Stimulated activated CD4-positive, alpha-beta T cell treated with anti-CD3 and anti-CD28 coated beads, TNF-alpha, amount 100 ng/mL, for 1 hour (primary cell): ENCODE measurements at regions not wholly inside any gene's neighbourhood (a gene's known extent, or its start where the extent isn't known, plus 50 kb on each side); places are given as distances from the start of the nearest gene placed in this dataset.

ENCODE experiments used
- DNase-seq, 3 donors: peaks; one replicate each; pipeline ENCODE4 v3.0.0-alpha.2; 2020; ENCODE audit warnings: low read depth in 3 of 3, low spot score in 1 of 3

DNA sequence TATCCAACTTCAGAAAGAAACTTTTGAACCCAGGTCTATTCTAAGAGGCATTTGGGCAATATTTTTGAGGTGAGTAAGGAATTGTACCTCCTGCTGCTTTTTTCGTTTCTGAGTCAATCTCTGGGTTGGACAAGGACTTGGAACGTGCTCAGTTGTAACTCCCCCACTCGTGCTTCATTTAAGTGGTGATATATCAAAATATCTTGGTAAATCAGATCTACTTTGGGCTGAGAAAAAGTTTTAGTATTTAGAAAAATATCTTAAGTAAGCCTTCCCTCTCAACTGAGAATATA lies 728.9 kb downstream of the EFNB2 start:
- no peak for DNase-seq

DNA sequence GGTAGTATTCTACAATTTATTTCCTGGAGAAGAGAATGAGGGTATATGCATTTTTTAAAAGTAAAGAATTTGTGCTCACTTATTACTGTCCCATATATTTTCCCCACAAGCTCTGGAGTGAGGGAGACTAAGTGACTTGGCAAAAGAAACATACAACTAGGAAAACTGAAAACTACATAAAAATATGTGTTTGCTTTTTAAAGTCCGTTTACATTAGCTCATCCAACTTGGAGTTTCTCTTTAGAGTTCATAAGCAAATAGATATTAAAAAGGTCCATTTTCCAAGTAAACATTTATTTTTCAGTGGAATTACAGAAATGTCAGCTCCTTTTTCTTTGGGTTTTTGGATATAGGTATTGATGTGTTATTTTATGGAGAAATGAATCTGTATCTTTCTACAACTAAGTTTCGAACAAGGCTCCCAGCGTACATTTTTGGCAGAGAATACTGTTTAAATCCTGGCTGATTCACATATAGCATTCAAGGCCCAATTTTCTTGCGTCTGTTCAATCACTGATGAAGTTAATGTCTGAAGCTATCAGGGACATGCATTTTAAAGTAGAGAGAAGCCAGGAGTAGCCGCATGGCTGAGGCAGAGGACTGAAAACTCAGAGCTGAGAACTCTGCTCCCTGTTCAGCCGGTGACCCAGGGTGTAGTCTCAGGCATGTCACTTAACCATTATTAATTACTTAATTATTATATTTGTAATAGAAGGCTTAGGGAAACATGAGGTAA lies 729.4 kb downstream of the EFNB2 start:
- no peak for DNase-seq

DNA sequence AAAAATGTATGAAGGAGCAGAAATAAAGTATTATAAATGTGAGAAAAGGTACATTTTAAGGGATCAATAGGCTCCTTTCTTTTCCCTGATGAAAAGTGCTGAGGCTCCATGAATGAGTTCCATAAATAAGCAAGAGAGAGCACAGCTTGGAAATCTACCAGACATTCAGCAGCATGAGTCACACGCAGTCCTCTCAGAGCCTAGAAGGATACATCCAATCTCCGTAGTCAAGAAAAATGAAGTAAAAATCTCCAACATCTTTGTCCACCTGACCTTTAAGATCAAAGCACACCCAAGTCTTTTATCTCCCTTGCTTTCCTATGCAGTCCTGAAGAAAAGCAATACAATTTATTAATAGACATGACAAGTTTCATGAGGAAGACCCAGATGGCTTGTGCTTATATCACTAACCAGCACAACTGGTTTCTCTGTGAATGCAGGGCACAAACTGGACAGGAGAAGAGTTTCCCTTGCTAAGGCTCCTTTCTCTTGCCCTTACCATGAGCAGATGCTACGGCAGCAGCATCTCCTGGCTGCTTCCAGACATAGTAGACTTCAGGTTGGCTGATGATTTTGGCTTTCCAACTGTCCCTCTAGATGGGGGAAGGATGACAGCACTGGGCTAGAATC lies 730.8 kb downstream of the EFNB2 start:
- no peak for DNase-seq

DNA sequence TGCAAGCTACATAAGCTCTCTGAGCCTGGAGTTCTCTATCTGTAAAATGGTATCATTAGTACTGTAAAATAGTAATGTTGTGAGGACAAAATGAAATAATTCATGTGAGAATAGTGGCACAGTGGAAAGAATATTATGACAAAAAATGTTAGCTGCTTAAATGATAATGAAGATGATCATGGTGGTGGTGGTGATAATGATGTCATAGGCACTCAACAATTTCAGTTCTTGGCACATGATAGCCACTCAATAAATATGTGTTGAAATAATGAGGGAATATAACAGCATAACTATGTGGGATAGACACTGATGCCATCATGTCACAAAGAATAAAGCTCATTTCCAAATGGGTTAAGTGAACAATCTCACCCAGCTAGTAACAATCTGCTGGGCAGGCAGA lies 736.3 kb downstream of the EFNB2 start:
- no peak for DNase-seq

DNA sequence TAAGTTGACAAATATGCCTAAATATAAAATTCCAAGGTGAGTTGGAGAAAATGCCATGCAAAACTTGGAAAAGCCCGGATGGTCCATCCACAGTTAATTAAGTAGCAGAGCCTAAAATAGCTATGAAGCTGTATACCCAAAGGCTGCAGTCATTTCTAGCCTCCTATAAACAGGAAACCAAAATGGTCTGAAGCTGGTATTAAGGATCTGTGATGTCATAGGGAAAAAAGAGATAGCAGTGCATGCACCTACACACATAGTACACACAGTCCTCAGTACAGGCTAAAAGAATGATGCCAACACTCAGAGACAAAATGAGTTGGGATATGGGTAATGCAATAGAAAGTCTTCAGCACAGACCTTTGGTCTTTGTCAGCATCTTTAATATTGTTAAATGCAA lies 736.9 kb downstream of the EFNB2 start:
- no peak for DNase-seq

DNA sequence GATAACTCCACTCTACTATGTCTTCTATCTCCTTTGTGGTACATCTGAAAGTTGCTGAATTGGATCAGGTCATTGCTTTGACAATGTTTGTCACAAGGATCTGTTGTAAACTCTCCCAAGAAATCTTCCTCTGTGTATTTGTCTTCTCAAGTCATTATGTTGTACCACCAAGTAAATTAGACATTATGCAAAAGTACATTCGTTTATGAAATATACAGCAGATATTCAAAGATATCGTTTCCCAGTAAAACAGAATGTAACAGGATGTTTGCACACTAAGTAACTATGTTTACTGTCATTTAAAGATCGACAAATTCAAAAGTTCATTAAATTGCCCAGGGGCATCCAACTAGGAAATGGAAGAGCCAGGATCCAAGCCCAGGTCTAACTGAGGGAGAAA lies 739.4 kb downstream of the EFNB2 start:
- DNase-seq = no peak

DNA sequence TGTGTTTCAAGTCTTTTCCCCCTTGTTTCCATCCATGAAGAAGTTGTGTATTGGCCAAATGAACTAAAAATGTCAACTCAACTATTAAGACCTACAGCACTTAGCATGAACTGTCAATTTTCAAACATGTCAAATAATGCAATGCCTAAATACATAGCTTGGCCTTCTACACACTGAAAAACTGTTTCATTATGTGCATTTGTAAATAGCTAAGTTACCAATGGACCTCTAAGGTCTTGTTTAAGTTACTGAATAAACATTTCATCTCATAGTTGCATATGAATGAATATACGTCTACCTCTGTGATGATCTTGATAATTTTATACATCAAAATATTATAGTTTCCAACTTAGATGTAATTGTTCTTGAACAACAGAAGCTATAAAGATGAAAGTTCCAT lies 744.5 kb downstream of the EFNB2 start:
- DNase-seq = no peak

DNA sequence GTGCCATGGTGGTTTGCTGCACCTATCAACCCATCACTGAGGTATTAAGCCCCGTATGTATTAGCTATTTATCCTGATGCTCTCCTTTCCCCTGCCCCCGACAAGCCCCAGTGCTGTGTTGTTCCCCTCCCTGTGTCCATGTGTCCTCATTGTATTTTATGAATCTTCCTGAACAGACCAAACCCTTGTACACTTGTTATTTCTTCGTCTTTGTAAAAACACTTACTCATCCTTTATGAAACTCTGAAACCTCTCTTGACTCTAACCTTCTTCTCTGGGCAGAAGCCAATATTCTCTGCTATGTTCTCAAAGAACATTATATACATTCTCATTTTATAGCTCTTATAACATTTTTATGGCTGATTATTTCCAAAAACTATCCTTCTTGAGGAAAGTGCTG lies 746.9 kb downstream of the EFNB2 start:
- DNase-seq = no peak

DNA sequence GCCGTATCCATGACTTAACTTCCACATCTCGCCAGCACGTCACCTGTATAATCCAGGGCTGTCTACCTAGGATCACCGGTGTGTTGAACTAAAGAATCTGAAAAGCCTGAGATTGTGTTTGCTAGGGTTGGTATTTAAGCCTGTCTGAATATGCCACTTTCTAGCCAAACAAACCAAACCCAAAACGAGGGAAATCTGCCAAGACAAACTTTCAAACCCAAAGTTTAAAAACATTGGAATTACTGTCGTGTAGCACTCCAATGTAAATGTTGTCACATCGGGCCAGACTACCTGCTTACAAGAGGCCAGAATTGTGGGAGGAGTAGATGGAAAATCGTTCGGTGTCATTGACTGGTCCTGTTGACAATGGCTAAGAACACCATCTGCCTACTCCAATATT lies 747.8 kb downstream of the EFNB2 start:
- no peak for DNase-seq

DNA sequence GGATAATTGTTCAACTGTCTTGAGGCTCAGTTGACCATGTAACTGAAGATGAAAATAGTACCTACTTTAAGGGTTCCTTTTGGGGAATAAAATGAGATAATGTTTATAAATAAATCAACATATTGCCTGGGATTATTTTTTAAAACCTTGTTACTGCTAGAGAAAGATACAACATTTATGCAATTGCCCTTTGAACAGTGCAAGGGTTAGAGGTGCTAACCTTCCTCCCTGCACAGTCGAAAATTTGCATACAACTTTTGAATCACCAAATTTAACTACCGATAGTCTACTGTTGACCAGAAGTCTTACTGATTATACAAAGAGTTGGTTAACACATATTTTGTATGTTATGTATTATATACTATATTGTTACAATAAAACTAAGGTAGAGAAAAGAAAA lies 750.0 kb downstream of the EFNB2 start:
- DNase-seq = no peak

DNA sequence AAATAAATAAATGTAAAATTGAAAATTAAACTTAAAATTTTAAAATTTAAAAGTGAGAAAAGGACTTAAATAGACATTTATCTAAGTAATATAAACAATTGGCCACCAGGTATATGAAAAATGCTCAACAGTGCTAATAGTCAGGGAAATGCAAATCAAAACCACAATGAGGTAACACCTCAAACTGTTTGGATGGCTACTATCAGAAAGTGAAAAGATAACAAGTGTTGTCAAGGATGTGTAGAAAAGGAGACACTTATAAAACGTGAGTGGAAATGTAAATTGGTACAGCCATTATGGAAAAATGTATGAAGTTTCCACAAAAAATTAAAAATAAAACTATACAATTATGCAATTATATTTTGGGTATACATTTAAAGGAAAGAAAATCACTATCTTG lies 752.2 kb downstream of the EFNB2 start:
- no peak for DNase-seq

DNA sequence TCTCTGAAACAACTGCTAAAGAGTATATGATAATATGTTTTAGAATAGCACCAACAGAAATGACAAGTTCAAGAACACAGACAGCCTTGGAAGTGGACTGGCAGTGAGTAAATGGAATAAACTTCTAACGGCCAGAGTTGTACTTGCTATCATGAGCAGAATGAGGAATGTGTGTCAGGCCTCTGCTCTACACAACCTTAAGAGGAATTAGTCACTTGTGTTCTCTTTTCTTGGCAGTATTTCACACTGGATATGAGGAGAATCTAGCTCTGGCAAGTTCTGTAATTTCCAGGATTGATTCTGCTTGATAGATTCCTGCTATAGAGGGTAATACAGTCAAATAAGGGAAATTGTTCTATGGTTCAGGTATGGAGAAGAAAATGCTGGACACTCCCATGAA lies 757.3 kb downstream of the EFNB2 start:
- DNase-seq = no peak

DNA sequence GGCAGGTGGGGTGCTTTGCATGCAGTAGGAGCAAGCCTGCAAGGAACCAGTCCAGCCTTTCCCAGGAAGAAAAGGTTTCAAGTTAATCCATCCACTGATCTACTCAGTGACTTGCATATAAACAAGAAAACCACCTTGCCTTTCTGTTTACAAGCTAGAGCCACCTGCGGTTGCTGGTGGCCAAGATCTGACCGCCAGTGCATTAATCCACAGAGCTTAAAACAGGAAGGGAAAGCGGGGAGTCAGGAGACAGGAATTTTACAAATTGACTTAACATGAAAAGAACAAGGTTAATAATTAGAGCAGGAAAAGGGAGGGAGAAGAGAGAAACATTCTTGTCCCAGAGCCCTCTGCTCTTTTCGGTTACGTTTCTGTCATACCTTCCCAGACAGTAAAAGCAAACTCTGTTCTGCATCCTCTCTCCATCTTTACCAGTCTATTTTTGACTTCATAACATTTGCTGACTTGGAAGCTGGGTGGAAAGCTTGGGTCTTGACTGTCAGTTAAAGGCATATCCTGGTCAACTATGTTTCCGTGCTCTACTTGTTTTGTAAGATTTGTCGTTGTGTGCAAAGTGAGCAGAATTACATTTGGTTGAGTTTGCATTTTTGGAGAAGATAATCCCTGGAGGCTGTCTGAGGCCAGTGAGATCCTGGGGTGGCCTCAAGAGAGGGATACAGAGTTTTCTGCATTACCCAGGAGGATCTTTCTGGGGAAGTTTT lies 760.6 kb downstream of the EFNB2 start:
- no peak for DNase-seq

DNA sequence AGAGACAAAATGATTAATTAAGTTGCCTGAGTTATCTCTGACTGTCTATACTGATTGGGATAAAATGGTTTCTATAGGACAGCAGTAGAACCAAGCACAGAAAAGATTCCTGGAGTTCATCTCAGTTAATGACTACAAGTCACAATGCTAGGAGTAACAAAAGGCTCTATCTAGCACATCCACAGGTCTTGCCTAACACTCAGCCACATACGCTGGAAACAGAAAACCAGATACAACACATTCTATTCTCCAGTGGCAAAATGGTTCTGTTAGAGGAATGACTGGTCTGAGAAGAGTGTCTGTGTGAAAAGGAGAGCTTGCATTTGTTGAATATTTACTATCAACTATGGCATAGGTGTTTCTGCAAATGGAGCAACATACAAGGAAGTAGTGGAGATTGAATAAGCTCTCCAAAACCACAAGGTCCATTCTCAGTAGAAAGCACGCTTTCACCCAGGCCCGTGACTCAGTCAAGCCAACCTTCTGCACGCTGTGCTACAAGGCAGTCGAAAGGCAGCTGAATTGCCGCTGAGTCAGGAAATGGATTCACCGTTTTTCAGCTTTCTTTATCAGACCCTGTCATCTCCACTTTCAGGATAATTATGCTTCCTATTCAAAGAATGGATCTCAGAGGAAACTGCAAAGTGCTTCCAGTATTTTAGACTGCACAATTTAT lies 761.5 kb downstream of the EFNB2 start:
- DNase-seq = no peak

DNA sequence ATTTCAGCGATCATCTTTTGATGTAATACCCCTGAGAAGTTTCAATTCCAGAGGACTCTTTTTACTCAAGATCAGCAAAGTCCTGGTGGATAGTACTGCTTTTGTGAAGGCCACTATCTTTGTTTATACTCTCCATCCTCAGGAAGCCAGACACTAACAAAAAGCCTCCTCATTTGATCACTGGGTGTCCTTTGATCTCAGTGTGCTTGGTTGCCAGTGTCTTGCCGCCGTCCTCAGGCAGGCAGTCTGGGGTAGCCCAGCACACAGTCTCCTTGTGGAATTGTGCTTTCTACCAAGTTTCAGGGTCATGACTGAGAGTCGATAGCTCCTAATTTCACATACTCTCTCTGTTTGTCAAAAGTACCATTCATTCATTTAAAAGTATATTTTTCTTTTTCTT lies 762.2 kb downstream of the EFNB2 start:
- no peak for DNase-seq

DNA sequence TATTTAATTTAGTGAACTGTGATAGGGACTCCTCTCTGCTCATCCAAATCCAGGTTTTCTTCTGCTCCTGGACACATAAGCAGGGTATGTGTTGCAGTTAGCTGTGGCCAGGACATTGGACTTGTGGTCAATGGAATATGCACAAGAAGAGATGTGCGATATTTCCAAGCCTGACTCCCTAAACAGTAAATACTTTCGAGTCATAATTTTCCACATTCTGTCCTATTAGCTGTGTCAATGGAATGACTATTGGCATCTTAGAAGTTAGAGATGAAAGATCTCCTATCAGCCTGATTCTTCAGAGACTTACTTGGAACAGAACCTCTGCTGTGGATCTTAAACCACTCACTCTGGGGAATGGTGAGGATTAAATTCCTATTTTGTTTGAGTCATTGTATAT lies 771.0 kb downstream of the EFNB2 start:
- DNase-seq = no peak

DNA sequence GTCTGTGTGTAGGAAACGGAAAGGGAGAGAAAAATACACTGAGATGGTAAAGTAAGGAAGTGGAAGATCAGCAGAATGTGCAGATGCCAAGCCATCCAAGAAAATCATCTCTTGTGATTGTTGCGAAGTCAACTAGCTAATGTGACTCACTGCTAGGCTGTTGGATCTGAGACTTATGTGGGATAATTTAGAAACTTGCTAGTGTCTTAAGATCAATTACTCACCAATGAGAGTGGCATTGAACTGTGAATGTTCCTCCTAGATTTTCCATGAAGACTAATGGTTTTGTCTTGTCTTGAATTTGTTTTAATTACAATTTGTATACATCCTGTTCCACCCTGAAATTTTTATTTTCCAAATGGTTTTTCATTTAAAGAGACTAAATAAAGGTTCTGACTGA lies 771.6 kb downstream of the EFNB2 start:
- DNase-seq = no peak

DNA sequence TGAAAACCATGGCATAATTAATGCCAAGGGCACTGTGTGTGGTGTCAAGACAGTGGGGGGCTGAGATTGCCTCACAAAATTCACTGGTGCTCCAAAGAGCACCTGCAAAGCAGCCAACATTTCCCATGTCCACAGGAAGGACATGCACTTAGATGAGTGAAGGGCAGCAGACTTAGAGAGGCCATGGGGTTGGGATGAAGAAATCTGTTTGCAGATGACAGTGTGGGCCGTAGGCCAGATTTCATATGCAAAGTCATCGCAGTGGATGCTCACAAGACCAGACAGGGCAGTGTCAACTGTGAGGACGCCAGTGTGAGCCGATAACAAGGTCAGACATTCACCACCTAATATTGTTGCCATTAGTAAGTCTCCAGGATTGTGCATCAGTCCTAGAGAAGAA lies 773.4 kb downstream of the EFNB2 start:
- no peak for DNase-seq

DNA sequence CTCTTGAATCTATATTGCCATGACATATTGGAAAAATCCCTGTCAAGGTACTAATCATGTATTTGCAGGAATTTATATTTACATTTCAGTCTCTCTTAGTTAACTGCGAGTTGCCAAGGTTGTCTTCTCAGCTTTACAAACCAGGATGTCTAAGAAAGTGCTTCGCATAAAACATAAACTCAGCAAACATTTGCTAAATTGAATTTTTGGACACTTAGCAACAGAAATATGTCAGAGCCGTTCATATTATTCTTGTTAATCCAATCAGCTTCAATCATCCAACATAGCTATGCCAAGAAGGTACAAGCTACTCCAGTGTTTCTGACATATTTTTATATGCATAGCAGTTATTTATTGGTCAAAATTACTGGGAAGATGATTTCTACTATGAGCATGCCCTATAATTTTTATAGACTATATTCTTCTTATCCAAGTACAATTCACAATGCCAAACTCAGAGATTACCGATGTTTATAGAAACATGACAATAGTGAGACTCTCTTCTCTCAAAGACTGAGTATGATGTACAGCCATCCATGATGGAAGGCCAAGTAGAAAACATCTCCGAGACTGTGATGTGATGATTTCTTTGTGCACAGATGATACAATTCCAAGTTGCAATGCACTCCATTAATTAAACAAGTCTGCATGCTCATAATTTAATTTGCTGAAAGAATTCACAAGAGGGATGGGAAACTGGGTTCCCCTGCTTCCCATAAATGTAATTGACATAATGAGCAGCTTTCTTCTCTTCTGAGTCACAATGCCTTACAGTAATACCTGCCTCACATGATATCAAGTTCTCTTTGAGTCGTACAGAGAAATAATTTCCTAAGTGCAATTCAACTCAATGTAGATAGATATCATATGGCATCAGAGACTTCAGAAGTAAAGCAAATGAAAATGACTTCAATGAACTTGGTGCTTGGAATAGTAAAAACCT lies 776.3 kb downstream of the EFNB2 start:
- no peak for DNase-seq

DNA sequence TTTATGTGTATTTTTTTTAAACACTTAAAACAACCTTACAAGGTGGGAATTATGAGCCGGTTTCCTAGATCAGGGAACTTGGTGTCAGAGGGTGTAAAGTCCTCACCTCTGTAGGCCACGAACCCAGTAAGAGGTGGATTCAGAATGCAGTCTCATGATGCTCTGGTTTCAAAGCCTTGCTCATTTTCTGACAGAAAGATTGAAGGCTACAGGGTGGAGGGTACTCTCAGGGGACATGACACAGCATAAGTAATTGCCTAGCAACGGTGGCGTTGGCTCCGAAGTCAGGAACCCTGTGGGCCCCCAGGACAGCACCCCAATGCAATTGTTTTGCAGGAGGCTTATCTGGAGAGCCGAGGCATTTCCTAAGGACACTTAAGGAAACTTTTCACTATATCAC lies 794.7 kb downstream of the EFNB2 start:
- no peak for DNase-seq

DNA sequence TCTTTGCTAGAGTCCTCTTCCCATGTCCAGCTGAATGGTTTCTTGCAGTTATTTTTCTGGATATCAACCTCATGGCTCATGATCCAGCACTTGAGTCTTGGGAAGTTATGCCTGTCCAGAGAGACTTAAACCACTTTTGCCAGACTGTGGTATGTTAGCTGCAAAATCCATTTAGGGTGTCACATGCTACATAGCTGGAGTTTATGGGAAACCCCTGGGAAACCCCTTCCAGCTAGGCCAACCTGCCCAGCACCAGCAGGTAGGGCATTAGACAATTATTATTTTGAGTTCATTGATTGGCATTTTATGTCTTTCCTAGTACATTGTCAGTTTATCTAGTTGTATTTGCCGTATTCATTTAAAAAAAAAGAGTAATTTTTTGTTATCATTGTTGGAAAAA lies 797.8 kb downstream of the EFNB2 start:
- no peak for DNase-seq
